H1 (cell line): ENCODE measurements at regions not wholly inside any gene's neighbourhood (a gene's known extent, or its start where the extent isn't known, plus 50 kb on each side); places are given as distances from the start of the nearest gene placed in this dataset.

Source experiments
- BRCA1 ChIP-seq: IDR thresholded peaks from 2 replicates; pipeline ENCODE4 v1.6.1; 2012; ENCODE audit warnings: low read depth, low read length, improper control_type of control experiment
- CEBPB ChIP-seq: IDR thresholded peaks from 2 replicates; pipeline ENCODE4 v1.6.1; 2012; ENCODE audit warnings: low read depth, low read length
- HDAC2 ChIP-seq, 2 experiments: fragments of 300-600 bp in 1 of 2; sonication (generic) in 1 of 2; IDR thresholded peaks; 2 replicates each; pipeline ENCODE4 v1.6.1; 2011 to 2012; ENCODE audit warnings: low read depth in 2 of 2, low read length in 2 of 2, mild to moderate bottlenecking in 2 of 2, moderate library complexity in 2 of 2, borderline replicate concordance in 1 of 2, inconsistent platforms in 1 of 2
- JUN ChIP-seq: IDR thresholded peaks from 2 replicates; pipeline ENCODE4 v1.6.1; 2011; ENCODE audit warnings: low read depth, mild to moderate bottlenecking, improper control_type of control experiment, low read length
- TF ChIP-seq, protein P1 (sequence below): IDR thresholded peaks from 2 replicates; pipeline ENCODE4 v1.6.1; 2012; ENCODE audit warnings: low read length, inconsistent platforms

DNA sequence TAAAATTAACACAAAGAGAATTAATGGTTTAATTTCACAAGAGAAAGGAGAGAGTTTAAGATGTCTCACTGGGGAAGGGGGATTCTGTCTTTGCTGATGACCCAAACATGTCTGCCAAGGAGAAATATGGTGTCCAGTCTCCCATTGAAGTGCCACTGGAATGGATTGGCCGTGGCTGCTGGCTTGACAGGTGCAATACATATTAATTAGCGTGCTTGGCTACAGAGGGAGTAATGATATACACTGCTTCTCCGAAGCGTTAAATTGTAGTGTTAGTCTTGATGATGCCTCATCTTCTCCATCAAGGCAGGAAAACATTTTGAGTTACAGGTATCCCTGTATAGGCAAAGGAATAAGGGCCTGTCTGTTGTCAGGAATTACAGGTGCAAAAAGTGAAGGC lies 393.4 kb upstream of the TMPO start (continued):
- TF ChIP-seq BRCA1 (no peak), JUN (no peak), HDAC2 (IDR thresholded peaks at IDR 0.05; ENCODE audit: borderline replicate concordance in 1 of 2, low read depth in 2 of 2, low read length in 2 of 2) (no peak), CEBPB (no peak)
- TF ChIP-seq, protein P1, sequence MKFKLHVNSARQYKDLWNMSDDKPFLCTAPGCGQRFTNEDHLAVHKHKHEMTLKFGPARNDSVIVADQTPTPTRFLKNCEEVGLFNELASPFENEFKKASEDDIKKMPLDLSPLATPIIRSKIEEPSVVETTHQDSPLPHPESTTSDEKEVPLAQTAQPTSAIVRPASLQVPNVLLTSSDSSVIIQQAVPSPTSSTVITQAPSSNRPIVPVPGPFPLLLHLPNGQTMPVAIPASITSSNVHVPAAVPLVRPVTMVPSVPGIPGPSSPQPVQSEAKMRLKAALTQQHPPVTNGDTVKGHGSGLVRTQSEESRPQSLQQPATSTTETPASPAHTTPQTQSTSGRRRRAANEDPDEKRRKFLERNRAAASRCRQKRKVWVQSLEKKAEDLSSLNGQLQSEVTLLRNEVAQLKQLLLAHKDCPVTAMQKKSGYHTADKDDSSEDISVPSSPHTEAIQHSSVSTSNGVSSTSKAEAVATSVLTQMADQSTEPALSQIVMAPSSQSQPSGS = no peak
- TF ChIP-seq, all 59 proteins: peak for 0
